Thyroid gland (tissue), 4 donors: ENCODE measurements at regions not wholly inside any gene's neighbourhood (a gene's known extent, or its start where the extent isn't known, plus 50 kb on each side); places are given as distances from the start of the nearest gene placed in this dataset.
A peak's percentile ranks its signal among the peaks of the same experiment; 100 is the strongest.

Experiments used
- DNase-seq, 2 donors: peaks; one replicate each; pipeline ENCODE4 v3.0.0-alpha.2; 2019
- H3K27ac ChIP-seq, 3 donors: fragments of 200-600 bp; sonication (generic); 1 replicate in 2 of 3; 2 replicates in 1 of 3; pipeline ENCODE4 v1.5.1; 2016 to 2019; ENCODE audit warnings: mild to moderate bottlenecking in 1 of 3, moderate library complexity in 1 of 3
- H3K27me3 ChIP-seq: fragments of 200-600 bp; sonication (generic); one replicate; pipeline ENCODE4 v1.5.1; 2019
- H3K36me3 ChIP-seq, 2 donors: fragments of 200-600 bp; sonication (generic); one replicate each; pipeline ENCODE4 v1.5.1; 2016 to 2019
- H3K4me1 ChIP-seq, 2 donors: fragments of 200-600 bp; sonication (generic); one replicate each; pipeline ENCODE4 v1.5.1; 2017 to 2019
- H3K4me3 ChIP-seq, 3 donors: fragments of 200-600 bp; sonication (generic); replicated peaks in 1 of 3; 1 replicate in 2 of 3; 2 replicates in 1 of 3; pipeline ENCODE4 v1.5.1; 2016; ENCODE audit warnings: mild to moderate bottlenecking in 1 of 3
- H3K9me3 ChIP-seq: fragments of 200-600 bp; sonication (generic); one replicate; pipeline ENCODE4 v1.5.1; 2017
- POLR2A ChIP-seq, 2 donors: fragments of 450-650 bp; IDR thresholded peaks; one replicate each; pipeline ENCODE4 v1.6.1; 2017; ENCODE audit warnings: antibody characterized with exemption in 2 of 2, mild to moderate bottlenecking in 2 of 2, moderate library complexity in 1 of 2
- WGBS, 2 donors: methylation state at CpG; one replicate each; pipeline ENCODE4 v1.1.5; 2017; 5-methylcytosine and 5-hydroxymethylcytosine counted together
- intact Hi-C: fragments of 100-400 bp; cut with DNase I; formaldehyde crosslinking; loops from one replicate; pipeline ENCODE4 v1.15.1; 2023
- TF ChIP-seq, protein P1 (sequence below), 6 experiments: fragments of 200-600 bp in 3 of 6; fragments of 450-650 bp in 3 of 6; sonication (generic) in 3 of 6; IDR thresholded peaks; one replicate each; pipeline ENCODE4 v1.5.1; 2016 to 2019; ENCODE audit warnings: antibody characterized with exemption in 6 of 6, mild to moderate bottlenecking in 2 of 6, inconsistent platforms in 1 of 6, moderate library complexity in 1 of 6

DNA sequence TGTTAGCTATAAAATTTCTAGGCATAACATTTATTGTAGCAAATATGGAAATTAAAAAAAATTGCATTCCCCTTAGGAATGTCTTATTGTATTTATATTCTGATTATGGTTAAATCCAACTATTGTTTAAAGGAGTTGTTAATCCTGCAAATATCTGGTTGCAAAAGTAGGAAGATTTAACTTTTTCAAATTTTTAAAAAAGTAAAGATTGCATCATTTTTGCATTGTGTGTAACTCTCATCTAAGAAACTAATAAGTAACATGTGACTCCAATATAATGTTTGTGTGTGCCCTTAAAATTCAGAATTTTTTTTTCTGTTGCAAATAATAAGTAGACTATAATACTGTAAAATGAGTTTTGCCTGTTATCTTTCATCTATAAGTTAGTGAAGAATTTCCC is 204.1 kb upstream of the DPH6 start:
- no peak overlapping the region for H3K4me3 ChIP-seq
- TF ChIP-seq, protein P1, sequence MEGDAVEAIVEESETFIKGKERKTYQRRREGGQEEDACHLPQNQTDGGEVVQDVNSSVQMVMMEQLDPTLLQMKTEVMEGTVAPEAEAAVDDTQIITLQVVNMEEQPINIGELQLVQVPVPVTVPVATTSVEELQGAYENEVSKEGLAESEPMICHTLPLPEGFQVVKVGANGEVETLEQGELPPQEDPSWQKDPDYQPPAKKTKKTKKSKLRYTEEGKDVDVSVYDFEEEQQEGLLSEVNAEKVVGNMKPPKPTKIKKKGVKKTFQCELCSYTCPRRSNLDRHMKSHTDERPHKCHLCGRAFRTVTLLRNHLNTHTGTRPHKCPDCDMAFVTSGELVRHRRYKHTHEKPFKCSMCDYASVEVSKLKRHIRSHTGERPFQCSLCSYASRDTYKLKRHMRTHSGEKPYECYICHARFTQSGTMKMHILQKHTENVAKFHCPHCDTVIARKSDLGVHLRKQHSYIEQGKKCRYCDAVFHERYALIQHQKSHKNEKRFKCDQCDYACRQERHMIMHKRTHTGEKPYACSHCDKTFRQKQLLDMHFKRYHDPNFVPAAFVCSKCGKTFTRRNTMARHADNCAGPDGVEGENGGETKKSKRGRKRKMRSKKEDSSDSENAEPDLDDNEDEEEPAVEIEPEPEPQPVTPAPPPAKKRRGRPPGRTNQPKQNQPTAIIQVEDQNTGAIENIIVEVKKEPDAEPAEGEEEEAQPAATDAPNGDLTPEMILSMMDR (IDR thresholded peaks at IDR 0.05), result no peak
- TF ChIP-seq POLR2A (IDR thresholded peaks at IDR 0.05), result no peak
- H3K27me3 ChIP-seq, result no peaks in the 10 kb centered on the region
- DNase-seq, result no peak
- H3K9me3 ChIP-seq, result no peaks in the 10 kb centered on the region
- intact Hi-C loops, result no loop called here
- H3K36me3 ChIP-seq, result no peaks in the 10 kb centered on the region
- H3K27ac ChIP-seq, result no peak overlapping the region
- H3K4me1 ChIP-seq, result no peaks in the 10 kb centered on the region

DNA sequence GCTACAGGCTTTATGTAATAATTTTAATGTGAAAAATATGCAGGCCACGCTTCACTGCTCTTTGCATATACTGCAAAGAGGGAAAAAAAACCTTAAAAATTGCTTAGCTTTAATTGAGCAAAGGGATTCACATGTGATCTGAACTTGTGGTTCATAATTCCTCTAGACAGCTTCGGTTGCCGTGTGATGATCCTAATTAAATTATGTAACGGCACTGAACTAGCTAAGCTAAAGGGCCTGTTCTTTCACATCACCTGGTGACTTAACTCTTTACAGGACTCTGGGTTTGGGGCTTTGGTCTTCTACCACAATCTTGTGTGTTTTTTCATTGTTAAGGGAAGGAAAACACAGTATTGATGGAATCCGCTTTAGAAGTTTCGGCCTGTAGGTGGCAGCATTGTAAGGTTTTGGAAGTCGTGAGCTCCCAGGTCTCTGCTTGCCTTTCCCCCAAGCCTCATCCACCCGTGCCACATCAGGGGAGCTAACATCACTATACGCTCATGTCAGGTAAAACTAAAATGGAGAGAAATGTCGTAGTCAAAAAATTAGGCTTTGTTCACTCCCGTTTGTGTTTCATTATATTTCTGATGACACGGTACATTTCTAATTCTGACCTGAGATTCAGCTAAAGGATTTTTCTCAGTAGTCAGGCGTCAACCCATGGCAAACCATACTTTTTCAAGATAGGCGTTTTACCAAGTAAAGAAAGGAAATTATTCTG is 205.6 kb upstream of the DPH6 start:
- TF ChIP-seq POLR2A (IDR thresholded peaks at IDR 0.05), result no peak
- TF ChIP-seq, protein P1 (IDR thresholded peaks at IDR 0.05), result peak; percentile 37 to 81 (median 56)
- peak; percentile 67 to 76 for DNase-seq
- Histone ChIP-seq H3K36me3 (no peaks in the 10 kb centered on the region), H3K27ac (no peak overlapping the region), H3K4me3 (no peak overlapping the region), H3K27me3 (no peaks in the 10 kb centered on the region), H3K9me3 (no peaks in the 10 kb centered on the region), H3K4me1 (no peaks in the 10 kb centered on the region)
- WGBS, 2 donors, result 24 to 25% methylated on average over 14 of the region's 14 CpGs
- intact Hi-C loops, result no loop called here

DNA sequence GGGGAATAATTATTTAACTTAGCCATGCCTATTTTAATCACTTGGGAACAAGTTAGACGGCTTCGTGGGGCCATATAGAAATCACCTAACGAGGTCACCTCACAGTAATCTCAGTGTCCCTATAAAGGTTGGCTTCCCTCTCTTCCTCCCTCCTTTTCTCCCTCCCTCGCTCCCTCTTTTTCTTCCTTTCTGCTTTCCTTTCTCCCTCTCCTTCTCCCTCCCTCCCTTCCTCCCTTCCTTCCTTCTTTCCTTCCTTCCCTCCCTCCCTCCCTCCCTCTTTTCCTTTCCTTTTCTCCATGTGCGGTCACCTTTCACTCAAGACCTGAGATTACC is 206.1 kb upstream of the DPH6 start:
- Histone ChIP-seq H3K4me1 (peaks cover 0 to under 1% of the 10 kb centered on the region in 2 donors), H3K27me3 (no peaks in the 10 kb centered on the region), H3K4me3 (no peak overlapping the region), H3K27ac (no peak overlapping the region), H3K36me3 (no peaks in the 10 kb centered on the region), H3K9me3 (no peaks in the 10 kb centered on the region)
- TF ChIP-seq, protein P1 (IDR thresholded peaks at IDR 0.05), result no peak
- TF ChIP-seq POLR2A (IDR thresholded peaks at IDR 0.05), result no peak
- no peak for DNase-seq
- WGBS, 2 donors, result 78 to 87% methylated on average over 5 of the region's 5 CpGs
- intact Hi-C loops, result no loop called here

DNA sequence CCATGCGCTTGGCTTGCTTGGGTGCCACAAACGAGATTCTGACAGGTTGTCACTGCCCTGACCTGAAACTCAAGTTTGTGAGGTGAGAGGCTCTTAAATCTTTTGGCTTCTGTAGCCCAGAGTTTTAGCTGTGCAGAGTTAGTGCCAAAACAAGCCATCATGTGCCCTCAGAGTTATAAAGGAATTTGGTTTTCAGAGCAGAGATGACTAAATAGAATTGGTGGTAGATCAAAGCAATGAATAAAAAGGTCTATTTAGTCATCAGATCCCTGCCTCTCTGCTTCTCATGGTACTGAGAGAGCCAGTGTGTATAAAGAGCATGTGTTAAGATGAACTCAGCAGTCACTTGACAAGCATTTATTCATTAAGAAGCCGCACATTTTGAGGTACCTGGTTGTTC is 207.5 kb upstream of the DPH6 start:
- H3K27me3 ChIP-seq, result no peaks in the 10 kb centered on the region
- intact Hi-C loops, result no loop called here
- no peaks in the 10 kb centered on the region for H3K36me3 ChIP-seq
- DNase-seq, result no peak
- TF ChIP-seq, protein P1 (IDR thresholded peaks at IDR 0.05), result no peak
- TF ChIP-seq POLR2A (IDR thresholded peaks at IDR 0.05), result no peak
- peaks cover 7 to 10% of the 10 kb centered on the region in 2 donors for H3K4me1 ChIP-seq
- WGBS, 2 donors, result 83 to 85% methylated on average over 3 of the region's 3 CpGs
- H3K9me3 ChIP-seq, result no peaks in the 10 kb centered on the region
- no peak overlapping the region for H3K27ac ChIP-seq
- no peak overlapping the region for H3K4me3 ChIP-seq

DNA sequence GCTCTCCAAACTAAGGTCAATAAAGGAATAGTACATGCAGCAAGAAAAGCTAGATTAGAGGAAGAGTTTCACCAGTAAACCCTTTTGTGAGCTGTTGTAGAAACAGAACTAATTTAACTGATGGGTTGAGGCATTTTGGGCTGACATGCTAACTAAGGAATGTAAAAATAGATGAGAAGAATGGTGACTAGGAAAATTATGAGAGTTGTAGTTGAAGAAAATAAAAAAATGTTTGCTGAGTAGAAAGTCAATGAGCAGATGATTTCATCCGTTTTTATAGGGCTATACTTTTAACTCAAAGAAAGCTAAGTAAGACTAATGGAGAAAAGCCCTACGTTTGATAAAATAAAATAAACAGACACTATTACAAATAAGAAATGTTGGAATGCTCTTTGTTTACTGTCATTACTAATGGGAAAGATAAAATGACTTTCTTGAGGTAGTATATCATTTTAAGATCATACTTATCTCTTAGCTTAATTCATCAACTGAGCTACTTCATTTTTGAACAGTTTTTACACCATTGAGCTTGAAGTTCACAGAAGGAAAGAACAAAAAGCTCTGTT is 209.4 kb upstream of the DPH6 start:
- WGBS, 2 donors, result 68 to 80% methylated on average over 2 of the region's 2 CpGs
- Histone ChIP-seq H3K4me3 (no peak overlapping the region), H3K27me3 (no peaks in the 10 kb centered on the region), H3K27ac (no peak overlapping the region), H3K4me1 (peaks cover 11 to 14% of the 10 kb centered on the region in 2 donors), H3K36me3 (no peaks in the 10 kb centered on the region), H3K9me3 (no peaks in the 10 kb centered on the region)
- intact Hi-C loops, result no loop called here
- TF ChIP-seq POLR2A (IDR thresholded peaks at IDR 0.05), result no peak
- TF ChIP-seq, protein P1 (IDR thresholded peaks at IDR 0.05), result no peak
- no peak for DNase-seq
